ENCODE measurements at regions not wholly inside any gene's neighbourhood (a gene's known extent, or its start where the extent isn't known, plus 50 kb on each side); places are given as distances from the start of the nearest gene placed in this dataset.
"Not testable (repeated sequence)": the region's sequence is repeated elsewhere in the genome, so short reads cannot be mapped to it uniquely, and the experiment has no call there.

DNA sequence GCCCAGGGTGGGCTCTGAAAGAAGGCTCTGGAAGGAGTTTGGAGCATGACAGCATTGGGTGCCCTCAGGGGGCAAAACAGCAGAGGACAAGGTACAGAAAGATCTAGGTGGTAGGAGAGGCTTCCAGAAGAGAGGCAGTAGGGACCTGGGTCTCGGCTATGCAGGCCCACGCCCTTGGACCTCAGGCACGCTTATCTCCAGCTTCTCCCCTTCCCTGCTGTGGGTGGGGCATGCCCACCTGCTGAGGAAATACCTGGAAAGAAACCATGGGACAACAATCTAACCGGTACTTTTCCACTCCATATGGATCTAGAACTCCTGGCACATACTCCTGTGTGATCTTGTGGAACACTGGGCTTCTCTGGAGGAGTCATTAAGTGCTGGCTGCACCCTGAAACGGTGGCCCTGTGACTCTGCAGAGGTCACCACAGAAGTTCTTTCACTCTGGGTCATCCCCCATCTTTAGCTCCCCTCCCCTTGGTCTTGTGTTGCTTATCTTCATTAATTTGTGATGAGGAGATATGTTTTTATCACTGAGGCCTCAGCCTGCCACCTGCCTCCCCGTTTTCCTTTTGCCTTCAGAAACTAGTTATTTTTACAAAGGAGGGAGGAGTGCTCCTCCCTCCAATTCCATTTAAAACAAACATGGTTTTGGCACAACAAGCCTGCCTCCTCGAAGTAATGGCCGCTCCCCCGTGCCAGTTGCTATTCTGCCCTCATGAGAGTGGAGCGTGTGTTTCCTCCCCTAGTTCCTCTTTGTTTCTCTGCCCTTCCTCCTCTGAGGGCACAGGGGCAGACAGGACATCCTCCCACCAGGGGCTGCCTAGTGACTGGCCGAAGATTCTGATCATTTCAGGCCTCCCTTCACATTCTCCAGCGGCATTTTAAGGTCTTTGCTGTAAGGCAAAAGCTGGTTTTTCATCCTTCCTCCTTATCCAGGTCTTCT lies 78.0 kb upstream of the ATP5PO start:
- TF ChIP-seq, protein P1, sequence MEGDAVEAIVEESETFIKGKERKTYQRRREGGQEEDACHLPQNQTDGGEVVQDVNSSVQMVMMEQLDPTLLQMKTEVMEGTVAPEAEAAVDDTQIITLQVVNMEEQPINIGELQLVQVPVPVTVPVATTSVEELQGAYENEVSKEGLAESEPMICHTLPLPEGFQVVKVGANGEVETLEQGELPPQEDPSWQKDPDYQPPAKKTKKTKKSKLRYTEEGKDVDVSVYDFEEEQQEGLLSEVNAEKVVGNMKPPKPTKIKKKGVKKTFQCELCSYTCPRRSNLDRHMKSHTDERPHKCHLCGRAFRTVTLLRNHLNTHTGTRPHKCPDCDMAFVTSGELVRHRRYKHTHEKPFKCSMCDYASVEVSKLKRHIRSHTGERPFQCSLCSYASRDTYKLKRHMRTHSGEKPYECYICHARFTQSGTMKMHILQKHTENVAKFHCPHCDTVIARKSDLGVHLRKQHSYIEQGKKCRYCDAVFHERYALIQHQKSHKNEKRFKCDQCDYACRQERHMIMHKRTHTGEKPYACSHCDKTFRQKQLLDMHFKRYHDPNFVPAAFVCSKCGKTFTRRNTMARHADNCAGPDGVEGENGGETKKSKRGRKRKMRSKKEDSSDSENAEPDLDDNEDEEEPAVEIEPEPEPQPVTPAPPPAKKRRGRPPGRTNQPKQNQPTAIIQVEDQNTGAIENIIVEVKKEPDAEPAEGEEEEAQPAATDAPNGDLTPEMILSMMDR (IDR thresholded peaks at IDR 0.05) = no peak
- peaks cover 6% of the 10 kb centered on the region for H3K4me1 ChIP-seq (ENCODE audit: insufficient read depth, low read length)
- intact Hi-C loops (cut with DNase I, micrococcal nuclease) = no loop called here
- Mint-ChIP-seq H3K4me3 (no peak overlapping the region), H3K9me3 (peaks cover 3% of the 10 kb centered on the region), H3K4me1 (ENCODE audit: low read depth) (peaks cover 24% of the 10 kb centered on the region), H3K36me3 (ENCODE audit: low read depth) (no peaks in the 10 kb centered on the region), H3K27ac (no peak overlapping the region), H3K27me3 (no peaks in the 10 kb centered on the region)
- DNase-seq = no peak
- no peak overlapping the region for H3K4me3 ChIP-seq (ENCODE audit: low read length)
- no peaks in the 10 kb centered on the region for H3K27me3 ChIP-seq (ENCODE audit: control insufficient read depth in 1 of 2, insufficient read depth in 2 of 2, low read length in 2 of 2)
- ATAC-seq (ENCODE audit: poor library complexity) = no peak
- POLR2A ChIA-PET = no interaction called here
- no peaks in the 10 kb centered on the region for H3K36me3 ChIP-seq (ENCODE audit: insufficient read depth, low read length)
- H3K9me3 ChIP-seq (ENCODE audit: control insufficient read depth in 1 of 2, insufficient read depth in 1 of 2, low read length in 2 of 2) = peaks cover 0 to 8% of the 10 kb centered on the region in 2 experiments
- H3K27ac ChIP-seq (ENCODE audit: low read depth in 1 of 2, low read length in 2 of 2) = no peak overlapping the region
- CTCF ChIA-PET = no interaction called here

DNA sequence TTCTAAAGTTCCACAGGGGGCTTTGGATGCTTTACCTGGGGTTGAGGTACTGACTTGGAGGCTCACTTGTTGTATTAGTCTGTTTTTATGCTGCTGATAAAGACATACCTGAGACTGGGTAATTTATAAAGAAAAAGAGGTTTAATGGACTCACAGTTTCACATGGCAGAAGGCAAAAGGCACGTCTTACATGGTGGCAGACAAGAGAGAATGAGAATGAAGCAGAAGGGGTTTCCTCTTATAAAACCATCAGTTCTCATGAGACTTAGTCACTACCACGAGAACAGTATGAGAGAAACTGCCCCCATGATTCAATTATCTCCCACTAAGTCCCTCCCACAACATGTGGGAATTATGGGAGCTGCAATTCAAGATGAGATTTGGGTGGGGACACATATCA lies 76.8 kb upstream of the ATP5PO start:
- peaks cover 12% of the 10 kb centered on the region for H3K4me1 Mint-ChIP-seq (ENCODE audit: low read depth)
- H3K27ac Mint-ChIP-seq; H3K36me3 Mint-ChIP-seq (ENCODE audit: low read depth); DNase-seq; H3K9me3 Mint-ChIP-seq; H3K4me3 Mint-ChIP-seq; H3K27me3 ChIP-seq (ENCODE audit: control insufficient read depth in 1 of 2, insufficient read depth in 2 of 2, low read length in 2 of 2); H3K4me3 ChIP-seq (ENCODE audit: low read length); H3K27me3 Mint-ChIP-seq; H3K4me1 ChIP-seq (ENCODE audit: insufficient read depth, low read length); H3K27ac ChIP-seq (ENCODE audit: low read depth in 1 of 2, low read length in 2 of 2); H3K36me3 ChIP-seq (ENCODE audit: insufficient read depth, low read length); ATAC-seq (ENCODE audit: poor library complexity); CTCF ChIA-PET; H3K9me3 ChIP-seq (ENCODE audit: control insufficient read depth in 1 of 2, insufficient read depth in 1 of 2, low read length in 2 of 2); intact Hi-C loops (cut with DNase I, micrococcal nuclease): not testable (repeated sequence)
- POLR2A ChIA-PET = interaction anchor here (1.3 kb wide), 1 partner anchor 9 kb away, joined by 5 read pairs; no protein-coding TSS in a partner anchor

DNA sequence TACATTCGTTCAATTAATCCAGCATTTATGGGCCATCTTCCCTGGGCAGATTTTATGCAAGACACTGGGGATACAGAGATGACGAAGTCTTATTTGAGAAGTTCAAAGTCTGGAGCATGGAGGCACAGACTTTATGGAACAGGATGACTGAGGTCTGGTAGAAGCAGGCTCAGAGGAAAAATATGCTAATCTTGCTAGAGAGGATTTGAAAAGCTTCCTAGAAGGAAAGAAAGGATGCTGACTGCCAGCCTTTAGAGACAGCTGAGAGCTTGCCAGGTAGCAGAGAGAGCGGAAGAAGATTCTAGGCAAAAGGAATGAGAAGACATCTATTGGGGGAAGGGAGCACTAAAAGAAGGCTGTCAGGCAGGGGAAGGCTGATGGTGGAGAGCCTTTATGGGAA lies 75.5 kb upstream of the ATP5PO start:
- TF ChIP-seq, protein P1 (IDR thresholded peaks at IDR 0.05) = no peak
- peaks cover 14% of the 10 kb centered on the region for H3K4me1 Mint-ChIP-seq (ENCODE audit: low read depth)
- Histone ChIP-seq H3K36me3 (ENCODE audit: insufficient read depth, low read length) (no peaks in the 10 kb centered on the region), H3K4me3 (ENCODE audit: low read length) (no peak overlapping the region), H3K27me3 (ENCODE audit: control insufficient read depth in 1 of 2, insufficient read depth in 2 of 2, low read length in 2 of 2) (no peaks in the 10 kb centered on the region), H3K4me1 (ENCODE audit: insufficient read depth, low read length) (peaks cover 3% of the 10 kb centered on the region), H3K9me3 (ENCODE audit: control insufficient read depth in 1 of 2, insufficient read depth in 1 of 2, low read length in 2 of 2) (peaks cover 0 to 8% of the 10 kb centered on the region in 2 experiments), H3K27ac (ENCODE audit: low read depth in 1 of 2, low read length in 2 of 2) (no peak overlapping the region)
- H3K27me3 Mint-ChIP-seq = no peaks in the 10 kb centered on the region
- DNase-seq (no peak), ATAC-seq (ENCODE audit: poor library complexity) (no peak)
- H3K4me3 Mint-ChIP-seq = no peak overlapping the region
- no peaks in the 10 kb centered on the region for H3K36me3 Mint-ChIP-seq (ENCODE audit: low read depth)
- no peaks in the 10 kb centered on the region for H3K9me3 Mint-ChIP-seq
- CTCF ChIA-PET = no interaction called here
- POLR2A ChIA-PET = interaction anchor here (1.3 kb wide), 1 partner anchor 10 kb away, joined by 5 read pairs; no protein-coding TSS in a partner anchor
- no peak overlapping the region for H3K27ac Mint-ChIP-seq
- intact Hi-C loops (cut with DNase I, micrococcal nuclease) = no loop called here

Measured in CD4-positive, alpha-beta T cell (primary cell).